Mucosa of rectum (tissue), 2 donors: ENCODE measurements at regions not wholly inside any gene's neighbourhood (a gene's known extent, or its start where the extent isn't known, plus 50 kb on each side); places are given as distances from the start of the nearest gene placed in this dataset.

ENCODE experiments used
- H3K27ac ChIP-seq, 2 donors: one replicate each; pipeline ENCODE4 v1.7.0; 2013; ENCODE audit warnings: inconsistent platforms in 2 of 2, low read depth in 2 of 2, low read length in 2 of 2
- H3K27me3 ChIP-seq, 2 donors: one replicate each; pipeline ENCODE4 v1.7.0; 2013; ENCODE audit warnings: low read length in 2 of 2; ENCODE audit not compliant: control insufficient read depth in 2 of 2, insufficient read depth in 2 of 2
- H3K36me3 ChIP-seq, 2 donors: one replicate each; pipeline ENCODE4 v1.7.0; 2013; ENCODE audit warnings: low read length in 2 of 2; ENCODE audit not compliant: control insufficient read depth in 2 of 2, insufficient read depth in 2 of 2
- H3K4me1 ChIP-seq, 2 donors: one replicate each; pipeline ENCODE4 v1.7.0; 2013; ENCODE audit warnings: low read length in 2 of 2, mild to moderate bottlenecking in 1 of 2; ENCODE audit not compliant: control insufficient read depth in 2 of 2, insufficient read depth in 2 of 2
- H3K4me3 ChIP-seq, 2 donors: one replicate each; pipeline ENCODE4 v1.7.0; 2013; ENCODE audit warnings: low read length in 2 of 2
- H3K9ac ChIP-seq, 2 donors: one replicate each; pipeline ENCODE4 v1.7.0; 2013; ENCODE audit warnings: low read length in 2 of 2, low read depth in 1 of 2, mild to moderate bottlenecking in 1 of 2
- H3K9me3 ChIP-seq, 2 donors: one replicate each; pipeline ENCODE4 v1.7.0; 2013; ENCODE audit warnings: low read length in 2 of 2; ENCODE audit not compliant: control insufficient read depth in 2 of 2
- donor health status: healthy.
- donor health status: Normal muscosa, but diverticular disease.

DNA sequence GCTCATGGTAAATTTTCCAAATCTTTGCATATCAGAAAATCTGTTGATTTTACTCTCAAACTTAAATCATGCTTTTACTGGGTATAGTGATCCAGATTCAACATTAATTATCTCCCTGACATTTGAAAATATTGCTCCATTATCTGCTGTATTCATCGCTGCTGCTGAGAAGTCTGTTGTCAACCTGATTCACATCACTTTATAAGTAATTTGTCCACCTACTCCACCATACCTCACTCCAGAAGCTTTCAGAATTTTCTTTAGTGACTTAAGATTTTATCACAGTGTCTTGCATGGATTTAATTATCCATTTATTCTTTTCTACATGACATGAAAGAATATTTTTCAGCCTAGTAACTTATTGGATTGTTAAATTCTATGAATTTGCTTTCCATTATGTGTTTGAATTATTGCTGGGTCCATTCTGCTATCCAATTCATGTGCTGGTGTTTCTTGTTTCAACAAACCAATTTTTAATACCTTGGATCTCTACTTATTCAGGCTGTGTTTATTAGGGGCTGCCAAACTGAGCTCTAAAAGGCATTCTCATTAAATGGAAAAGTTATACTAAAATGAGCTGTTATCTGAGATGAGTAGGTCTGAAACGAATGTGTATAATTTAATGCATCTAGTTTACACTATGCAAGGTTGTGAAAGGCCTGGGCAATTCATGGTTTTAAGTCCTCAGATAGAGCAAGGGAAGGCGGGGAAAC, 519.3 kb upstream of the CDH11 start:
- Histone ChIP-seq H3K9me3 (no peaks in the 10 kb centered on the region), H3K27me3 (no peaks in the 10 kb centered on the region), H3K4me3 (no peak overlapping the region), H3K36me3 (no peaks in the 10 kb centered on the region), H3K4me1 (no peaks in the 10 kb centered on the region), H3K27ac (no peak overlapping the region), H3K9ac (no peak overlapping the region)

DNA sequence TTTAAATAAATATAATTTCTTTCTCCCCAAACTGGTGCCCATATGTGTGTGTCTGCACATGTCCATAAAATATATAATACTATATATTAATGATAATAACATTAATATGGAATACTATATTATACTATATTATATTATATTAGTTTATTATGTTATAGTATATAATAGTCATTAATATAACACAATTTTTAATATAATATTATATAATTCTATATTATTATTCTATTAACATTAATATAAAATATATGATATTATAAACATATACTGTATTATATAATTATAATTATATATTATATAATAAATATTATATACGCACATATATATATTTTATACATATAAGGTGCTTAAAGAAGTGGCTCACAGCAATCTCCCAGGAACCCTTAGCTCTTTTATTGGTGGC, 513.0 kb upstream of the CDH11 start:
- Histone ChIP-seq H3K36me3 (no peaks in the 10 kb centered on the region), H3K4me3 (no peak overlapping the region), H3K27me3 (no peaks in the 10 kb centered on the region)

DNA sequence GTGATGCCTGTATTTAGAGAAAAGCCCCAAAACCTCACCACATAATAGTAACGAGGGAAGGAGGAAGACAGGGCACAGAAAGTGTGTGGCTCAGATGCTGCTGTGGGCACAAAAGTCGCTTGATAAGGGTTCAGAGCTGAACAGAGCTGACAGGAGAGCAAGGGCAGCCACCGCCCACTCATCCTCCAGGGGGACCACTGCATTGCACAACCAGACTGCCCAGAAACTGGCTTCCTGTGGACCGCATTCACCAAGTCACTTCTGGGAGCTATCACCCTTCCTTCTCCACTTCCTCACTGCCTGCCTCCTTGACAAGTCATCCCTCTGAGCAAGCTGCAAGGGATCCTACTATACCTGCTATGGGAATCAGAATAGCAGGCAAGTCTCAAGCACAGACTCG, 512.4 kb upstream of the CDH11 start:
- H3K27ac ChIP-seq: no peak overlapping the region
- no peaks in the 10 kb centered on the region for H3K36me3 ChIP-seq
- H3K9me3 ChIP-seq: no peaks in the 10 kb centered on the region
- no peaks in the 10 kb centered on the region for H3K4me1 ChIP-seq
- H3K4me3 ChIP-seq: no peak overlapping the region
- no peak overlapping the region for H3K9ac ChIP-seq
- no peaks in the 10 kb centered on the region for H3K27me3 ChIP-seq

More for the DNA sequence above, 513.0 kb upstream of the CDH11 start:
- Histone ChIP-seq H3K9ac (no peak overlapping the region), H3K9me3 (no peaks in the 10 kb centered on the region), H3K4me1 (no peaks in the 10 kb centered on the region), H3K27ac (no peak overlapping the region)

DNA sequence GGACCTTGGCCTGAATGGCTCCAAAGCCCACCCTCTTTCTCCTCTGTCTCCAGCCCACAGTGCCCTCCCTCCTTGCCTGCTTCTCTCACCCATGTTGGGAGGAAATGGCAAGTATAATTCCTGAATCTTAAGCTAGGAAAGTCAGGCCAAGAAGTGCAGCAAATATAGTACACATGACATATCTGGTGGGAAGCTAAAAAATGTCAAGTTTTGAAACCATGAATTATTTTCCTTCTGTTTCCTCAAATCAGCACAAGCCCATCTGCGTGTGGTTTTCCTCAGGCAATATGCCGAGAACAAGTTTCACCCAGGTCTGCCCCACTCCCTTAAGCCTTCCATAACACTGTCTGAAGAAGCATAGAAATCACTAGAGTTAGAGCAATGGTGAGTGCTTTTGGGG, 502.8 kb upstream of the CDH11 start:
- H3K9ac ChIP-seq: no peak overlapping the region
- H3K36me3 ChIP-seq: no peaks in the 10 kb centered on the region
- H3K4me3 ChIP-seq: no peak overlapping the region
- no peaks in the 10 kb centered on the region for H3K4me1 ChIP-seq
- no peaks in the 10 kb centered on the region for H3K27me3 ChIP-seq
- H3K9me3 ChIP-seq: peaks cover 0 to 2% of the 10 kb centered on the region in 2 donors
- no peak overlapping the region for H3K27ac ChIP-seq

DNA sequence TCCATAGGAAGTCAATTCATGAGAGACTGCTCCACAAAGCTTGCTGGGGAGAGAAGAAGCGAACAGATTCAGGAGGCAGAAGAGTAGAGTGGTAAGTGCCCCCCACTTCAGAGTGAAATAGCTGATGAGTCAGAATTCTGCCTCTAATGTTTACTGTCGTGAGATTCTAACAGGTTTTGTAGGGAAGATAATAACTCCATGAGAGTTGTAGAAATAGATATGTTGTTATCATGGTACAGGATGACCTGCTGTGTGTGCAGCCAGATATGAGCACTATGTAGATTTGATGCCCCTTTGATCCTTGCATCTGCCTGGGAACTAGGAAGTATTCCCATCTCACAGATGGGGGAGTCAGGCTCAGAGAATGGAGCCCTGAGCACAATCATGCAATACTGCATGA, 502.4 kb upstream of the CDH11 start:
- Histone ChIP-seq H3K4me3 (no peak overlapping the region), H3K36me3 (no peaks in the 10 kb centered on the region)

DNA sequence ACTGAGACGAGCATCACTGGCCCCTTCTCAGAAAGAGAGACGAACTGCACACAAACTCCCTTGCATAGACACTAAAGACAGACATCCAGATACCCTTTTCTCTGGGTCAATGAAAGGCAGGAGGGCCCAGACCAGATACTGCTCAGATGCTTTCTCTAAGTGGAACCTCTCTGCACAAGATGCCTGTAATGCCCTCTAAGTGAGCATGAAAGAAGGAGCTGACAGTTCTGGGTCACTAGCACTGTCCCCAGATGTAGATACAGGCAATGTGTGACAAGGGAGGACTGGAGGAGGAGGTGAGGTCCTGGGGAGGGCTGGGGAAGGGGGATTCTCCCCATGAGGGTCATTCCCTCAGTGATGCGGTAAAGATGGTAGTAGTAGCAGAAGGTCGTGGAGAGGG, 501.0 kb upstream of the CDH11 start:
- Histone ChIP-seq H3K4me1 (no peaks in the 10 kb centered on the region), H3K9me3 (peaks cover 0 to 2% of the 10 kb centered on the region in 2 donors), H3K36me3 (no peaks in the 10 kb centered on the region), H3K27ac (no peak overlapping the region), H3K4me3 (no peak overlapping the region), H3K9ac (no peak overlapping the region), H3K27me3 (no peaks in the 10 kb centered on the region)

More for the DNA sequence above, 502.4 kb upstream of the CDH11 start:
- Histone ChIP-seq H3K27me3 (no peaks in the 10 kb centered on the region), H3K9ac (no peak overlapping the region), H3K9me3 (peaks cover 0 to 2% of the 10 kb centered on the region in 2 donors), H3K27ac (no peak overlapping the region), H3K4me1 (no peaks in the 10 kb centered on the region)

DNA sequence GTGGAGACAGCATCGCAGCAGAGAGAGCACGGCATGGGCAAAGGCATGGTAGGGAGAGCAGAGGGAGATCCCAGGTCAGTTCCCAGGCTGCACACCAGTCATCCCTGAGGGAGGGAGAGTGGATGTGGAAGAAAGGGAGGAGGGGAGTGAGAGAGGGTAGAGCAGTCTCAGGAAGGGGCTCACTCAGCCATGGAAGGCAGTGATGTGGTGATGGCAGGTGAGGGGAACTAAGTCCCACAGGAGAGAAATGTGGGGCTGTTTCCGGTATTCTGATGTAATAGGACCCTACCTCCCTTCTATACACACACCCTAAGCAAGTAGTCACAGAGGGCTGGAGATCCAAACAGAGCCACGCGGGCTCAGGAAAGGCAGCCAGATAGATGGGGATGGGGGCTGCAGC, 500.3 kb upstream of the CDH11 start:
- Histone ChIP-seq H3K9me3 (peaks cover 0 to 2% of the 10 kb centered on the region in 2 donors), H3K9ac (no peak overlapping the region), H3K27me3 (no peaks in the 10 kb centered on the region), H3K36me3 (no peaks in the 10 kb centered on the region), H3K4me1 (no peaks in the 10 kb centered on the region), H3K27ac (no peak overlapping the region), H3K4me3 (no peak overlapping the region)

DNA sequence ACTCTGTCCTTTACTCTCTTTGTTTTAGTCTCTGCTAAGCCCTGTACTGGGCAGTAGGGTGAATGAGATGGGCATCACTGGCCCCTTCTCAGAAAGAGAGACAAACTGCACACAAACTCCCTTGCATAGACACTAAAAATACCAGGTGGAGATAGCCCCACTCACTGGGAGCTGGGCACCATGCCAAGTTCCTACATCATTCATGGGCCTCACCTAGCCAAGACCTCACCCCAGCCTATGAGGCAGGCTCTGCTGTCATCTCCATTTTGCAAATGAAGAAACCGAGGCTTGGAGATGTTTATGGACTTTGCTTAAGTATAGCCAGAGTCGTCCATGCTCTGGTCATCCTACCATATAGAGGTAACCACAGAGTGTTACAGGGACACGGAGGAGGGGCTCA, 499.8 kb upstream of the CDH11 start:
- Histone ChIP-seq H3K4me1 (no peaks in the 10 kb centered on the region), H3K27me3 (no peaks in the 10 kb centered on the region), H3K9ac (no peak overlapping the region), H3K27ac (no peak overlapping the region), H3K4me3 (no peak overlapping the region), H3K36me3 (no peaks in the 10 kb centered on the region), H3K9me3 (peaks cover 0 to 2% of the 10 kb centered on the region in 2 donors)

DNA sequence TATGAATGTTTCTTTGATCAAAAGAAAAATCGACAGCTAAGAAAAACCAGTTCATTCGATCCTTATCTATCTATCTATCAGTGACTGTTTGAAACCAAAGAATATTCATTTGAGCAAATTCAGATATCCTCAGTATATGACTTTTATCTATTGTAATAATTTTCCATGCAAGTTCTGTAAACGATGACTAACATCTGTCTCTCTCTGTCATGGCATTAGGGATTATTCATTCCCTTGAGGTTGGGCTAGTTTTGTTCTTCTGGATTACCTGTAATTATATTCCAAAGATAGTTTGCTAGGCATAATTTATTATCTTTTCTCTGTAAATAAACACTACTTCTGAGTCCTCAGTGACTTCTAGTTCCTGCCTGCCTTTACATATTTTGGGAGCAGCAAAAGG, 497.7 kb upstream of the CDH11 start:
- no peaks in the 10 kb centered on the region for H3K27me3 ChIP-seq
- no peak overlapping the region for H3K27ac ChIP-seq
- peaks cover 0 to 2% of the 10 kb centered on the region in 2 donors for H3K9me3 ChIP-seq
- H3K9ac ChIP-seq: no peak overlapping the region
- no peak overlapping the region for H3K4me3 ChIP-seq
- no peaks in the 10 kb centered on the region for H3K4me1 ChIP-seq
- no peaks in the 10 kb centered on the region for H3K36me3 ChIP-seq

DNA sequence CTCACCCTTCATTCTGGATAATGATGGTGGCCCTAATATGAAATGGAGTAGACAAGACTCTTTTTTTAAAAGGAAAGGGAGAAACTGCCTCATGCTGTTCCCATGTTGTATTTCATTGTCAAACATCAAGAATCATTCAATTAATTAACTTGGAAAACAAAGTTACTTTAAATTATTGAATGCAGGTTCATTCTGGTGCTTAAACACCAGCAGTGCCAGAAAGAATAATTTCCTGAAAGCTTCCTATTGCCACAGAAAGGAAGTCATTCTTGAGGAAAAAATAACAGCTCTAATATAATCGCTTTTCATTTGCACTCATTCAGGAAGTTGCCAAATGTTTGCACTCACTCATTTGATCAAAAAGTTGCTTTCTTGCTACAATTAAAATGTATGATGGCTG, 497.1 kb upstream of the CDH11 start:
- no peak overlapping the region for H3K4me3 ChIP-seq
- no peaks in the 10 kb centered on the region for H3K27me3 ChIP-seq
- H3K27ac ChIP-seq: no peak overlapping the region
- peaks cover 0 to 2% of the 10 kb centered on the region in 2 donors for H3K9me3 ChIP-seq
- H3K4me1 ChIP-seq: no peaks in the 10 kb centered on the region
- no peak overlapping the region for H3K9ac ChIP-seq
- no peaks in the 10 kb centered on the region for H3K36me3 ChIP-seq
